GM12878 (cell line): ENCODE measurements at regions not wholly inside any gene's neighbourhood (a gene's known extent, or its start where the extent isn't known, plus 50 kb on each side); places are given as distances from the start of the nearest gene placed in this dataset.

Source experiments
- ATAC-seq: fragments of 200-7000 bp; cut with Tn5 transposase; 3 replicates; pipeline ENCODE4 v1.9.1; 2020; ENCODE audit warnings: mild to moderate bottlenecking, moderate library complexity
- BruUV-seq: library from RNA; stranded (reverse); fragments of 400-500 nt; replicated peaks from 2 replicates; lab custom pipeline; 2021; lab: Mats Ljungman, UMichigan
- CTCF ChIA-PET: fragments of 300-600 bp; sonication (Branson Sonifier 250); formaldehyde crosslinking; extraction: SDS; loops from one replicate; lab custom pipeline; 2021; ENCODE audit warnings: inconsistent platforms; lab: Yijun Ruan, JAX
- POLR2A ChIA-PET: fragments of 350-600 bp; formaldehyde crosslinking; extraction: SDS; loops from one replicate; lab custom pipeline; 2021; ENCODE audit warnings: inconsistent platforms; lab: Charles Lee
- RAD21 ChIA-PET: fragments of 300-600 bp; sonication (Branson Sonifier 250); formaldehyde crosslinking; loops from one replicate; lab custom pipeline; 2023; ENCODE audit warnings: antibody characterized with exemption; ENCODE audit not compliant: unreplicated experiment; lab: Charles Lee
- SMC1A ChIA-PET: fragments of 300-600 bp; sonication (Branson Sonifier 250); formaldehyde crosslinking; loops from one replicate; lab custom pipeline; 2023; ENCODE audit not compliant: unreplicated experiment, uncharacterized antibody; lab: Charles Lee
- DNase-seq: peaks from one replicate; pipeline ENCODE4 v3.0.0-alpha.2; 2011; ENCODE audit warnings: low read depth, low spot score
- FAIRE-seq: peaks from 3 replicates; lab custom pipeline; 2011; peaks lifted over from hg19 to GRCh38; lab: Jason Lieb, UNC
- H2AFZ ChIP-seq: 2 replicates; pipeline ENCODE4 v1.6.0; 2011; ENCODE audit warnings: low read depth, low read length, control low read depth; ENCODE audit not compliant: control insufficient read depth
- H3K27ac ChIP-seq: 2 replicates; pipeline ENCODE4 v1.5.1; 2011; ENCODE audit warnings: control low read depth; ENCODE audit not compliant: control insufficient read depth, insufficient read depth
- H3K27me3 ChIP-seq, 2 experiments: replicated peaks in 1 of 2; 2 replicates each; pipeline versions ENCODE4 v1.6.0 to v1.6.1; 2011; ENCODE audit warnings: low read length in 1 of 2; ENCODE audit not compliant: control insufficient read depth in 2 of 2, insufficient read depth in 2 of 2
- H3K36me3 ChIP-seq, 2 experiments: 2 replicates each; pipeline ENCODE4 v1.5.1; 2011; ENCODE audit warnings: low read length in 1 of 2; ENCODE audit not compliant: control insufficient read depth in 2 of 2, insufficient read depth in 2 of 2
- H3K4me1 ChIP-seq: 2 replicates; pipeline ENCODE4 v1.6.1; 2011; ENCODE audit warnings: mild to moderate bottlenecking, low read length, moderate library complexity, mixed read lengths; ENCODE audit not compliant: control insufficient read depth, insufficient read depth
- H3K4me2 ChIP-seq: 2 replicates; pipeline ENCODE4 v1.6.0; 2011; ENCODE audit warnings: control low read depth; ENCODE audit not compliant: control insufficient read depth, insufficient read depth
- H3K4me3 ChIP-seq: fragments of 200-600 bp; sonication (generic); 2 replicates; pipeline ENCODE4 v1.5.1; 2016
- H3K79me2 ChIP-seq: 2 replicates; pipeline ENCODE4 v1.6.0; 2011; ENCODE audit warnings: low read length; ENCODE audit not compliant: control insufficient read depth, insufficient read depth
- H3K9ac ChIP-seq: 2 replicates; pipeline ENCODE4 v1.8.0; 2011; ENCODE audit warnings: low read length, control low read depth, mixed read lengths; ENCODE audit not compliant: control insufficient read depth, insufficient read depth
- H3K9me3 ChIP-seq: replicated peaks from 3 replicates; pipeline ENCODE4 v1.5.1; 2011; ENCODE audit warnings: mild to moderate bottlenecking, low read length; ENCODE audit not compliant: control insufficient read depth, insufficient read depth
- H4K20me1 ChIP-seq: 2 replicates; pipeline ENCODE4 v1.6.0; 2011; ENCODE audit not compliant: control insufficient read depth, insufficient read depth
- BACH1 ChIP-seq: fragments of 450-650 bp; IDR thresholded peaks from 2 replicates; pipeline ENCODE4 v1.6.1; 2017; ENCODE audit warnings: mild to moderate bottlenecking, borderline replicate concordance
- DPF2 ChIP-seq: fragments of 450-650 bp; IDR thresholded peaks from 2 replicates; pipeline ENCODE4 v1.6.1; 2017; ENCODE audit warnings: mild to moderate bottlenecking
- ETV6 ChIP-seq, 2 experiments: fragments of 450-650 bp in 1 of 2; IDR thresholded peaks in 1 of 2; conservative IDR thresholded peaks in 1 of 2; 2 replicates each; pipeline ENCODE4 v1.6.1; 2014; ENCODE audit warnings: antibody characterized with exemption in 1 of 2, borderline replicate concordance in 1 of 2, low read depth in 1 of 2, mild to moderate bottlenecking in 1 of 2, moderate library complexity in 1 of 2
- NBN ChIP-seq: fragments of 450-650 bp; IDR thresholded peaks from 2 replicates; pipeline ENCODE4 v1.6.1; 2016
- NR2F1 ChIP-seq: fragments of 450-650 bp; conservative IDR thresholded peaks from 2 replicates; pipeline ENCODE4 v1.6.1; 2017; ENCODE audit warnings: mild to moderate bottlenecking
- POLR2A ChIP-seq: IDR thresholded peaks from 2 replicates; pipeline ENCODE4 v1.6.1; 2011; ENCODE audit warnings: low read depth, mild to moderate bottlenecking, low read length
- RBBP5 ChIP-seq: fragments of 200-600 bp; sonication (generic); conservative IDR thresholded peaks from 2 replicates; pipeline ENCODE4 v1.6.1; 2016
- SIN3A ChIP-seq: IDR thresholded peaks from 2 replicates; pipeline ENCODE4 v1.6.1; 2012; ENCODE audit warnings: low read depth, low read length, improper control_type of control experiment
- STAT1 ChIP-seq: fragments of 450-650 bp; conservative IDR thresholded peaks from 2 replicates; pipeline ENCODE4 v1.6.1; 2014; ENCODE audit warnings: antibody characterized with exemption, mild to moderate bottlenecking
- ZNF24 ChIP-seq: fragments of 450-650 bp; IDR thresholded peaks from 2 replicates; pipeline ENCODE4 v1.6.1; 2017; ENCODE audit warnings: antibody characterized with exemption, mild to moderate bottlenecking
- ZNF274 ChIP-seq: IDR thresholded peaks from one replicate; pipeline ENCODE4 v1.8.0; 2011; ENCODE audit not compliant: insufficient read length, insufficient read depth
- WGBS: methylation state at CpG from one replicate; pipeline ENCODE4 v1.1.6; 2016; ENCODE audit warnings: low lambda C conversion rate; ENCODE audit not compliant: insufficient replicate concordance, insufficient coverage; ENCODE audit errors: missing lambda C conversion rate; 5-methylcytosine and 5-hydroxymethylcytosine counted together
- in situ Hi-C: fragments of 300-500 bp; cut with MboI; formaldehyde crosslinking; loops from 9 replicates; pipeline ENCODE4 v1.14.3; 2018; ENCODE audit warnings: mixed read lengths
- intact Hi-C: fragments of 100-400 bp; cut with micrococcal nuclease; formaldehyde crosslinking; loops from one replicate; pipeline ENCODE4 v1.14.2; 2022; ENCODE audit not compliant: unreplicated experiment
- TF ChIP-seq, protein P1 (sequence below): fragments of 450-650 bp; IDR thresholded peaks from 2 replicates; pipeline ENCODE4 v1.6.1; 2017; ENCODE audit warnings: mild to moderate bottlenecking, moderate library complexity

DNA sequence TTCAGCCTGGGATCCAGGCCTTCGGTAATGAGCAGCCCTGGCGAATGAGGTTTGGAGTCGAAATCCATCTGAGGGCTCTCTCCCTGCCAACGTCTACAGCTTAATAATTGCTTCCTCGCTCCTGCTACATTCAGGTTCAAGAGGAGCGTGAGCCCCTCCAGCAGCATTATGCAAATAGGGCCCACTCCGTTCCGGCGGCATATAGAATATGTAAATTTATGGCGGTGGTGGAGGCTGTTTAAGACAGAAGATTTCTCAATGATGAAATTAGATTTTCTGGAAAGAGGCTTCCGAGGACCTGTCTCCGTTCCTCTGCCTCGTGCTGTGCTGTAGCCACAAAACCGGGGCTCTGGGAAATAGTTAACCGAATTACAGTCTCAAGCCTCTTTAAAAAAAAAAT is 402.8 kb downstream of the MIAT start:
- no peak overlapping the region for H3K27ac ChIP-seq
- ChIA-PET CTCF (no interaction called here), SMC1A (no interaction called here), RAD21 (no interaction called here), POLR2A (no interaction called here)
- no peak overlapping the region for H3K9ac ChIP-seq
- intact Hi-C loops (no loop called here), in situ Hi-C loops (no loop called here)
- H3K79me2 ChIP-seq: no peaks in the 10 kb centered on the region
- no peak for ATAC-seq
- 29% methylated on average over 15 of the region's 15 CpGs for WGBS
- FAIRE-seq: no peak
- H3K27me3 ChIP-seq: no peaks in the 10 kb centered on the region
- no peak for DNase-seq
- no peak overlapping the region for H3K4me3 ChIP-seq
- BruUV-seq: no TSS peak
- no peaks in the 10 kb centered on the region for H3K4me1 ChIP-seq
- H2AFZ ChIP-seq: no peak overlapping the region
- no peaks in the 10 kb centered on the region for H3K9me3 ChIP-seq
- no peak overlapping the region for H3K4me2 ChIP-seq
- no peaks in the 10 kb centered on the region for H3K36me3 ChIP-seq
- TF ChIP-seq ZNF274: no peak
- no peak for TF ChIP-seq STAT1
- no peak for TF ChIP-seq NR2F1
- TF ChIP-seq, protein P1, sequence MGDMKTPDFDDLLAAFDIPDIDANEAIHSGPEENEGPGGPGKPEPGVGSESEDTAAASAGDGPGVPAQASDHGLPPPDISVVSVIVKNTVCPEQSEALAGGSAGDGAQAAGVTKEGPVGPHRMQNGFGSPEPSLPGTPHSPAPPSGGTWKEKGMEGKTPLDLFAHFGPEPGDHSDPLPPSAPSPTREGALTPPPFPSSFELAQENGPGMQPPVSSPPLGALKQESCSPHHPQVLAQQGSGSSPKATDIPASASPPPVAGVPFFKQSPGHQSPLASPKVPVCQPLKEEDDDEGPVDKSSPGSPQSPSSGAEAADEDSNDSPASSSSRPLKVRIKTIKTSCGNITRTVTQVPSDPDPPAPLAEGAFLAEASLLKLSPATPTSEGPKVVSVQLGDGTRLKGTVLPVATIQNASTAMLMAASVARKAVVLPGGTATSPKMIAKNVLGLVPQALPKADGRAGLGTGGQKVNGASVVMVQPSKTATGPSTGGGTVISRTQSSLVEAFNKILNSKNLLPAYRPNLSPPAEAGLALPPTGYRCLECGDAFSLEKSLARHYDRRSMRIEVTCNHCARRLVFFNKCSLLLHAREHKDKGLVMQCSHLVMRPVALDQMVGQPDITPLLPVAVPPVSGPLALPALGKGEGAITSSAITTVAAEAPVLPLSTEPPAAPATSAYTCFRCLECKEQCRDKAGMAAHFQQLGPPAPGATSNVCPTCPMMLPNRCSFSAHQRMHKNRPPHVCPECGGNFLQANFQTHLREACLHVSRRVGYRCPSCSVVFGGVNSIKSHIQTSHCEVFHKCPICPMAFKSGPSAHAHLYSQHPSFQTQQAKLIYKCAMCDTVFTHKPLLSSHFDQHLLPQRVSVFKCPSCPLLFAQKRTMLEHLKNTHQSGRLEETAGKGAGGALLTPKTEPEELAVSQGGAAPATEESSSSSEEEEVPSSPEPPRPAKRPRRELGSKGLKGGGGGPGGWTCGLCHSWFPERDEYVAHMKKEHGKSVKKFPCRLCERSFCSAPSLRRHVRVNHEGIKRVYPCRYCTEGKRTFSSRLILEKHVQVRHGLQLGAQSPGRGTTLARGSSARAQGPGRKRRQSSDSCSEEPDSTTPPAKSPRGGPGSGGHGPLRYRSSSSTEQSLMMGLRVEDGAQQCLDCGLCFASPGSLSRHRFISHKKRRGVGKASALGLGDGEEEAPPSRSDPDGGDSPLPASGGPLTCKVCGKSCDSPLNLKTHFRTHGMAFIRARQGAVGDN: no peak
- TF ChIP-seq SIN3A: no peak
- no peak for TF ChIP-seq POLR2A
- TF ChIP-seq ZNF24: no peak
- TF ChIP-seq BACH1: no peak
- no peak for TF ChIP-seq DPF2
- TF ChIP-seq NBN: no peak
- no peak for TF ChIP-seq ETV6 (conservative IDR thresholded peaks at IDR 0.05 in 1 of 2, IDR thresholded peaks at IDR 0.05 in 1 of 2; ENCODE audit: borderline replicate concordance in 1 of 2, low read depth in 1 of 2)
- no peak for TF ChIP-seq RBBP5
- no peaks in the 10 kb centered on the region for H4K20me1 ChIP-seq
